Endodermal cell (in vitro differentiated cells): ENCODE measurements at regions not wholly inside any gene's neighbourhood (a gene's known extent, or its start where the extent isn't known, plus 50 kb on each side); places are given as distances from the start of the nearest gene placed in this dataset.

Experiments used
- DNase-seq: peaks from one replicate; pipeline ENCODE4 v3.0.0-alpha.2; 2017
- H3K27ac ChIP-seq: 2 replicates; pipeline ENCODE4 v1.5.1; 2013; ENCODE audit warnings: mild to moderate bottlenecking, low read depth, low read length, moderate library complexity
- H3K27me3 ChIP-seq: 2 replicates; pipeline ENCODE4 v1.6.1; 2013; ENCODE audit warnings: mild to moderate bottlenecking, low read length, moderate library complexity; ENCODE audit not compliant: insufficient read depth, control insufficient read depth, poor library complexity, severe bottlenecking
- H3K36me3 ChIP-seq: 2 replicates; pipeline ENCODE4 v1.7.0; 2013; ENCODE audit warnings: mild to moderate bottlenecking, low read length, moderate library complexity; ENCODE audit not compliant: control insufficient read depth, insufficient read depth
- H3K4me1 ChIP-seq: one replicate; pipeline ENCODE4 v1.7.0; 2013; ENCODE audit warnings: low read length; ENCODE audit not compliant: control insufficient read depth, insufficient read depth
- H3K4me3 ChIP-seq: 2 replicates; pipeline ENCODE4 v1.5.1; 2013; ENCODE audit warnings: mild to moderate bottlenecking, low read length, moderate library complexity
- H3K9ac ChIP-seq: 2 replicates; pipeline ENCODE4 v1.6.1; 2013; ENCODE audit warnings: mild to moderate bottlenecking, low read length, moderate library complexity; ENCODE audit not compliant: poor library complexity, severe bottlenecking; ENCODE audit errors: extremely low read depth
- H3K9me3 ChIP-seq: 2 replicates; pipeline ENCODE4 v1.6.1; 2013; ENCODE audit warnings: mild to moderate bottlenecking, low read length, moderate library complexity; ENCODE audit not compliant: control insufficient read depth
- H3K27ac Mint-ChIP-seq: 2 replicates; pipeline ENCODE4 v1.8.0; 2020; ENCODE audit warnings: mixed read lengths
- H3K27me3 Mint-ChIP-seq: 2 replicates; pipeline ENCODE4 v1.8.0; 2021; ENCODE audit warnings: mild to moderate bottlenecking, mixed read lengths; ENCODE audit not compliant: insufficient read depth
- H3K36me3 Mint-ChIP-seq: 2 replicates; pipeline ENCODE4 v1.8.0; 2020; ENCODE audit warnings: low read depth, mixed read lengths
- H3K4me1 Mint-ChIP-seq: 2 replicates; pipeline ENCODE4 v1.8.0; 2020; ENCODE audit warnings: mixed read lengths
- H3K4me3 Mint-ChIP-seq: 2 replicates; pipeline ENCODE4 v1.8.0; 2020; ENCODE audit warnings: mild to moderate bottlenecking, moderate library complexity, mixed read lengths
- H3K9me3 Mint-ChIP-seq: 2 replicates; pipeline ENCODE4 v1.8.0; 2020; ENCODE audit warnings: mild to moderate bottlenecking, mixed read lengths
- WGBS, 2 experiments: methylation state at CpG; one replicate each; pipeline versions ENCODE4 v1.1.5 to v1.1.7; 2013; ENCODE audit warnings: missing lambda C conversion rate in 2 of 2, mixed read lengths in 1 of 2; ENCODE audit not compliant: insufficient coverage in 1 of 2, insufficient read length in 1 of 2; 5-methylcytosine and 5-hydroxymethylcytosine counted together
- TF ChIP-seq, protein P1 (sequence below): fragments of 200-600 bp; sonication (generic); conservative IDR thresholded peaks from 2 replicates; pipeline ENCODE4 v1.5.0; 2021; ENCODE audit warnings: antibody characterized with exemption, mild to moderate bottlenecking

DNA sequence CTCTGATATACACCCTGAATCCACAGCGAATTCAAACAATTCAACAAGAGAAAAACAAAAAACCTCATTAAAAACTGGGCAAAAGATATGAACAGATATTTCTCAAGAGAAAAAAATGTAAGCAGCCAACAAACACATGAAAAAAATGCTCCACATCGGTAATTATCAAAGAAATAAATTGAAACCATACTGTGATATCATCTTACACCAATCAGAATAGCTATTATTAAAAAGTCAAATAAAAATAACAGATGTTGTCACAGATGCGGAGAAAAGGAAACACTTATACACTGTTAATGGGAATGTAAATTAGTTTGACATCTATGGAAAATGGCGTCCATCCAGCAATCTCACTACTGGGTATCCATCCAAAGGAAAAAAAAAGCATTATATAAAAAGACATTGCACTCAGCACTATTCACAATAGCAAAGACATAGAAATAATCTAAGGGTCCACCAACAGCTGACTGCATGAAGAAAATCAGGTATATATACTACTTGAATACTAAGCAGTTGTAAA, 1495.0 kb upstream of the PCDH20 start:
- Histone ChIP-seq H3K9me3 (no peaks in the 10 kb centered on the region), H3K9ac (no peak overlapping the region), H3K4me1 (no peaks in the 10 kb centered on the region), H3K36me3 (no peaks in the 10 kb centered on the region), H3K4me3 (no peak overlapping the region), H3K27me3 (no peaks in the 10 kb centered on the region), H3K27ac (no peak overlapping the region)
- Mint-ChIP-seq H3K36me3 (no peaks in the 10 kb centered on the region), H3K9me3 (no peaks in the 10 kb centered on the region), H3K4me1 (no peaks in the 10 kb centered on the region), H3K27ac (no peak overlapping the region), H3K4me3 (no peak overlapping the region), H3K27me3 (no peaks in the 10 kb centered on the region)
- TF ChIP-seq, protein P1, sequence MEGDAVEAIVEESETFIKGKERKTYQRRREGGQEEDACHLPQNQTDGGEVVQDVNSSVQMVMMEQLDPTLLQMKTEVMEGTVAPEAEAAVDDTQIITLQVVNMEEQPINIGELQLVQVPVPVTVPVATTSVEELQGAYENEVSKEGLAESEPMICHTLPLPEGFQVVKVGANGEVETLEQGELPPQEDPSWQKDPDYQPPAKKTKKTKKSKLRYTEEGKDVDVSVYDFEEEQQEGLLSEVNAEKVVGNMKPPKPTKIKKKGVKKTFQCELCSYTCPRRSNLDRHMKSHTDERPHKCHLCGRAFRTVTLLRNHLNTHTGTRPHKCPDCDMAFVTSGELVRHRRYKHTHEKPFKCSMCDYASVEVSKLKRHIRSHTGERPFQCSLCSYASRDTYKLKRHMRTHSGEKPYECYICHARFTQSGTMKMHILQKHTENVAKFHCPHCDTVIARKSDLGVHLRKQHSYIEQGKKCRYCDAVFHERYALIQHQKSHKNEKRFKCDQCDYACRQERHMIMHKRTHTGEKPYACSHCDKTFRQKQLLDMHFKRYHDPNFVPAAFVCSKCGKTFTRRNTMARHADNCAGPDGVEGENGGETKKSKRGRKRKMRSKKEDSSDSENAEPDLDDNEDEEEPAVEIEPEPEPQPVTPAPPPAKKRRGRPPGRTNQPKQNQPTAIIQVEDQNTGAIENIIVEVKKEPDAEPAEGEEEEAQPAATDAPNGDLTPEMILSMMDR = no peak
- 96 to 100% methylated on average over 1 to 3 of the region's 4 CpGs for WGBS, 2 experiments
- DNase-seq = no peak

DNA sequence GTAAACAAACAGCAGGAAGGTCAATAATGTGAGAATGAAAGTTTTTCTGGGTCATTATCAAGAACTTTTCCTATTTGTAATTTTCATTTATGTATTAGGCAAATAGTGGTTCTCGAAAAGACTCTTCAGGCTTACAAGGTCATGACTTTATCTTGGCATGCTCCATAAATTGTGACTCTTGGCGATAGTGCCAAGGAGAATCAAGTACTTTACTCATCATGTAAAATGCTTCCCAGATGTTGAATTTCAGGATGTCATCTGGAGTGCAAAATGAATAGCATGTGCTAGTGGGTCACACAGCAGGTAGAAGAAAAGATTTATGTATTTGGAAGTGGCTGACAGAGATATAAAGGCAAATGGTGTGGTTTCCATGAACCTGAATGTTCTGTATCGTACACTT, 1492.7 kb upstream of the PCDH20 start:
- no peaks in the 10 kb centered on the region for H3K4me1 ChIP-seq
- no peak overlapping the region for H3K4me3 ChIP-seq
- H3K27ac ChIP-seq = no peak overlapping the region
- TF ChIP-seq, protein P1 = no peak
- Mint-ChIP-seq H3K4me3 (no peak overlapping the region), H3K4me1 (no peaks in the 10 kb centered on the region), H3K36me3 (no peaks in the 10 kb centered on the region), H3K27ac (no peak overlapping the region), H3K9me3 (no peaks in the 10 kb centered on the region), H3K27me3 (no peaks in the 10 kb centered on the region)
- H3K27me3 ChIP-seq = no peaks in the 10 kb centered on the region
- no peaks in the 10 kb centered on the region for H3K36me3 ChIP-seq
- H3K9me3 ChIP-seq = no peaks in the 10 kb centered on the region
- 95 to 98% methylated on average over 2 to 3 of the region's 3 CpGs for WGBS, 2 experiments
- H3K9ac ChIP-seq = no peak overlapping the region
- no peak for DNase-seq

DNA sequence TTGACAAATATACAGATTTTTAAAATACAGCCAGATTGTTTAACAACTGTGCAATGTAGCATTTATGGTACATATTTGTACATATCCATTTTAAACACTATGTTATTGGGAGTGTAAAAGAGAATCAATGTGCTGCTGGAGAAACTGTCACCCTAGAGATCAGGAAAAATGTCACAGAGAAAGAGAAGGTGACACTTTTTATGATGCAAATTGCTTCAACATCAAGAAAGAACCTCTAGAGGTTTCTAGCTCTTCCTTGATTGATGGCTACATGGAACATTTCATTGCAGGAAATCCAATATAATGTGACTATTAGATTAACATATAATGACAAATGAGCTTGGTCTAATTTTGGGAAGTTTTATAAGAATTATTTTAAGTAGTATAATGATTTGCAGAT, 1491.2 kb upstream of the PCDH20 start:
- H3K9me3 Mint-ChIP-seq = no peaks in the 10 kb centered on the region
- Histone ChIP-seq H3K9ac (no peak overlapping the region), H3K4me3 (no peak overlapping the region), H3K36me3 (no peaks in the 10 kb centered on the region), H3K4me1 (no peaks in the 10 kb centered on the region), H3K27me3 (no peaks in the 10 kb centered on the region), H3K9me3 (no peaks in the 10 kb centered on the region), H3K27ac (no peak overlapping the region)
- no peaks in the 10 kb centered on the region for H3K27me3 Mint-ChIP-seq
- H3K4me3 Mint-ChIP-seq = no peak overlapping the region
- TF ChIP-seq, protein P1 = no peak
- H3K36me3 Mint-ChIP-seq = no peaks in the 10 kb centered on the region
- DNase-seq = no peak
- no peak overlapping the region for H3K27ac Mint-ChIP-seq
- no peaks in the 10 kb centered on the region for H3K4me1 Mint-ChIP-seq
